OCI-M2 (cell line): ENCODE measurements at regions not wholly inside any gene's neighbourhood (a gene's known extent, or its start where the extent isn't known, plus 50 kb on each side); places are given as distances from the start of the nearest gene placed in this dataset.

Source experiments
- DNase-seq: peaks from one replicate; lab custom pipeline; 2025; ENCODE audit not compliant: unreplicated experiment; lab: John Stamatoyannopoulos, UW

GRCh38 chr3:148435534-148435933 lies 262.2 kb upstream of the AGTR1 start:
- DNase-seq = no peak

- no peak for DNase-seq
Observed at GRCh38 chr3:148439254-148439822, 258.4 kb upstream of the AGTR1 start.

- DNase-seq = no peak
Observed at GRCh38 chr3:148441191-148441590, 256.5 kb upstream of the AGTR1 start.

- DNase-seq = no peak
Observed at GRCh38 chr3:148450819-148451218, 246.9 kb upstream of the AGTR1 start.

GRCh38 chr3:148451969-148452368 lies 245.7 kb upstream of the AGTR1 start:
- DNase-seq = no peak

GRCh38 chr3:148453781-148454191 lies 243.9 kb upstream of the AGTR1 start:
- no peak for DNase-seq

GRCh38 chr3:148455098-148455497 lies 242.6 kb upstream of the AGTR1 start:
- no peak for DNase-seq

GRCh38 chr3:148457886-148458285 lies 239.8 kb upstream of the AGTR1 start:
- DNase-seq = no peak

- DNase-seq = no peak
Observed at GRCh38 chr3:148459931-148460513, 237.7 kb upstream of the AGTR1 start.

GRCh38 chr3:148460686-148461085 lies 237.0 kb upstream of the AGTR1 start:
- DNase-seq = no peak

- DNase-seq = no peak
Observed at GRCh38 chr3:148464246-148464645, 233.5 kb upstream of the AGTR1 start.

- peak; percentile 13 for DNase-seq
Observed at GRCh38 chr3:148466143-148466542, 231.6 kb upstream of the AGTR1 start.

- no peak for DNase-seq
Observed at GRCh38 chr3:148466980-148467740, 230.5 kb upstream of the AGTR1 start.

- DNase-seq = no peak
Observed at GRCh38 chr3:148477375-148477774, 220.3 kb upstream of the AGTR1 start.

GRCh38 chr3:148493631-148494030 lies 204.1 kb upstream of the AGTR1 start:
- no peak for DNase-seq

GRCh38 chr3:148494451-148494850 lies 203.3 kb upstream of the AGTR1 start:
- DNase-seq = no peak

GRCh38 chr3:148500881-148501280 lies 196.8 kb upstream of the AGTR1 start:
- no peak for DNase-seq

- no peak for DNase-seq
Observed at GRCh38 chr3:148510116-148510515, 187.6 kb upstream of the AGTR1 start.

GRCh38 chr3:148510561-148510960 lies 187.1 kb upstream of the AGTR1 start:
- no peak for DNase-seq

- DNase-seq = no peak
Observed at GRCh38 chr3:148512648-148513047, 185.1 kb upstream of the AGTR1 start.

GRCh38 chr3:148513096-148513543 lies 184.6 kb upstream of the AGTR1 start:
- DNase-seq = no peak

- DNase-seq = no peak
Observed at GRCh38 chr3:148518520-148518919, 179.2 kb upstream of the AGTR1 start.
